Gastrocnemius medialis (tissue), 4 donors: ENCODE measurements at regions not wholly inside any gene's neighbourhood (a gene's known extent, or its start where the extent isn't known, plus 50 kb on each side); places are given as distances from the start of the nearest gene placed in this dataset.

Experiments used
- ATAC-seq, 2 donors: fragments of 150-250 bp; one replicate each; pipeline ENCODE4 v1.9.1; 2016
- DNase-seq, 2 donors: peaks; one replicate each; pipeline ENCODE4 v3.0.0-alpha.2; 2019
- H3K27ac ChIP-seq, 4 donors: fragments of 200-600 bp; sonication (generic); 1 replicate in 1 of 4; 2 replicates in 3 of 4; pipeline ENCODE4 v1.5.1; 2016 to 2018; ENCODE audit warnings: mild to moderate bottlenecking in 2 of 4, moderate library complexity in 1 of 4
- H3K27me3 ChIP-seq, 3 donors: fragments of 200-600 bp; sonication (generic) in 2 of 3; 1 replicate in 1 of 3; 2 replicates in 2 of 3; pipeline versions ENCODE4 v1.5.1 to v1.6.0; 2016 to 2019; ENCODE audit warnings: mild to moderate bottlenecking in 1 of 3, moderate library complexity in 1 of 3
- H3K36me3 ChIP-seq, 2 donors: fragments of 200-600 bp; sonication (generic) in 1 of 2; one replicate each; pipeline ENCODE4 v1.5.1; 2017 to 2018
- H3K4me1 ChIP-seq, 2 donors: fragments of 200-600 bp; sonication (generic) in 1 of 2; one replicate each; pipeline ENCODE4 v1.5.1; 2016 to 2017; ENCODE audit warnings: mild to moderate bottlenecking in 2 of 2
- H3K4me3 ChIP-seq, 4 donors: fragments of 200-600 bp; sonication (generic) in 3 of 4; 1 replicate in 1 of 4; 2 replicates in 3 of 4; pipeline ENCODE4 v1.5.1; 2016 to 2019; ENCODE audit warnings: mild to moderate bottlenecking in 2 of 4
- H3K9me3 ChIP-seq, 3 donors: fragments of 200-600 bp; sonication (generic) in 2 of 3; 1 replicate in 1 of 3; 2 replicates in 2 of 3; pipeline ENCODE4 v1.5.1; 2016 to 2019
- CTCF ChIP-seq, 5 experiments: fragments of 450-650 bp in 3 of 5; fragments of 200-600 bp in 2 of 5; sonication (generic) in 2 of 5; IDR thresholded peaks in 4 of 5; conservative IDR thresholded peaks in 1 of 5; 1 replicate in 4 of 5; 2 replicates in 1 of 5; pipeline ENCODE4 v1.5.1; 2016 to 2019; ENCODE audit warnings: antibody characterized with exemption in 5 of 5, mild to moderate bottlenecking in 3 of 5, moderate library complexity in 3 of 5
- POLR2A ChIP-seq, 2 donors: fragments of 450-650 bp; IDR thresholded peaks; one replicate each; pipeline ENCODE4 v1.6.1; 2017; ENCODE audit warnings: antibody characterized with exemption in 2 of 2, mild to moderate bottlenecking in 2 of 2, moderate library complexity in 2 of 2
- in situ Hi-C, 4 donors: fragments of 200-750 bp; cut with MboI; loops; one replicate each; pipeline versions ENCODE4 v1.15.0 to v1.8.0; 2017; ENCODE audit warnings: low sequenced_read_pairs in 4 of 4
- intact Hi-C: fragments of 100-400 bp; cut with DNase I; formaldehyde crosslinking; loops from one replicate; pipeline ENCODE4 v1.15.1; 2023; ENCODE audit warnings: low total_unique reads

GRCh38 chr10:105538874-105539273 lies 897.8 kb downstream of the SORCS3 start:
- Histone ChIP-seq H3K4me3 (no peak overlapping the region), H3K27me3 (no peaks in the 10 kb centered on the region), H3K27ac (no peak overlapping the region), H3K36me3 (no peaks in the 10 kb centered on the region), H3K9me3 (no peaks in the 10 kb centered on the region), H3K4me1 (no peaks in the 10 kb centered on the region)
- in situ Hi-C loops = no loop called here
- TF ChIP-seq POLR2A (IDR thresholded peaks at IDR 0.05) = no peak
- TF ChIP-seq CTCF (IDR thresholded peaks at IDR 0.05 in 4 of 5, conservative IDR thresholded peaks at IDR 0.05 in 1 of 5) = no peak
- intact Hi-C loops = no loop called here
- no peak for DNase-seq
- no peak for ATAC-seq

- Histone ChIP-seq H3K4me3 (no peak overlapping the region), H3K36me3 (no peaks in the 10 kb centered on the region), H3K4me1 (no peaks in the 10 kb centered on the region), H3K27me3 (no peaks in the 10 kb centered on the region), H3K27ac (no peak overlapping the region), H3K9me3 (no peaks in the 10 kb centered on the region)
- intact Hi-C loops (no loop called here), in situ Hi-C loops (no loop called here)
- DNase-seq = no peak
- TF ChIP-seq CTCF (IDR thresholded peaks at IDR 0.05 in 4 of 5, conservative IDR thresholded peaks at IDR 0.05 in 1 of 5) (no peak), POLR2A (IDR thresholded peaks at IDR 0.05) (no peak)
- no peak for ATAC-seq
Observed at GRCh38 chr10:105535478-105535877, 894.4 kb downstream of the SORCS3 start.

- TF ChIP-seq CTCF (IDR thresholded peaks at IDR 0.05 in 4 of 5, conservative IDR thresholded peaks at IDR 0.05 in 1 of 5) (no peak), POLR2A (IDR thresholded peaks at IDR 0.05) (no peak)
- ATAC-seq = no peak
- in situ Hi-C loops = no loop called here
Observed at GRCh38 chr10:105534086-105534485, 893.0 kb downstream of the SORCS3 start.

GRCh38 chr10:105516511-105516910 lies 875.4 kb downstream of the SORCS3 start:
- Histone ChIP-seq H3K27me3 (no peaks in the 10 kb centered on the region), H3K4me1 (no peaks in the 10 kb centered on the region), H3K27ac (no peak overlapping the region), H3K9me3 (no peaks in the 10 kb centered on the region), H3K4me3 (no peak overlapping the region), H3K36me3 (no peaks in the 10 kb centered on the region)
- TF ChIP-seq POLR2A (IDR thresholded peaks at IDR 0.05) (no peak), CTCF (IDR thresholded peaks at IDR 0.05 in 4 of 5, conservative IDR thresholded peaks at IDR 0.05 in 1 of 5) (no peak)
- intact Hi-C loops (no loop called here), in situ Hi-C loops (no loop called here)
- DNase-seq (no peak), ATAC-seq (no peak)

More at GRCh38 chr10:105534086-105534485, 893.0 kb downstream of the SORCS3 start:
- H3K27me3 ChIP-seq = no peaks in the 10 kb centered on the region
- H3K27ac ChIP-seq = no peak overlapping the region
- DNase-seq = no peak
- no peak overlapping the region for H3K4me3 ChIP-seq
- H3K36me3 ChIP-seq = no peaks in the 10 kb centered on the region
- intact Hi-C loops = no loop called here
- no peaks in the 10 kb centered on the region for H3K9me3 ChIP-seq
- H3K4me1 ChIP-seq = no peaks in the 10 kb centered on the region

GRCh38 chr10:105514106-105514505 lies 873.0 kb downstream of the SORCS3 start:
- TF ChIP-seq POLR2A (IDR thresholded peaks at IDR 0.05) (no peak), CTCF (IDR thresholded peaks at IDR 0.05 in 4 of 5, conservative IDR thresholded peaks at IDR 0.05 in 1 of 5) (no peak)
- DNase-seq = no peak
- in situ Hi-C loops (no loop called here), intact Hi-C loops (no loop called here)
- no peak for ATAC-seq
- Histone ChIP-seq H3K36me3 (no peaks in the 10 kb centered on the region), H3K4me3 (no peak overlapping the region), H3K27ac (no peak overlapping the region), H3K4me1 (no peaks in the 10 kb centered on the region), H3K27me3 (no peaks in the 10 kb centered on the region), H3K9me3 (no peaks in the 10 kb centered on the region)
